Suprapubic skin (tissue), 4 donors: ENCODE measurements at regions not wholly inside any gene's neighbourhood (a gene's known extent, or its start where the extent isn't known, plus 50 kb on each side); places are given as distances from the start of the nearest gene placed in this dataset.

ENCODE experiments used
- DNase-seq, 2 donors: peaks; one replicate each; pipeline ENCODE4 v3.0.0-alpha.2; 2019; ENCODE audit warnings: low spot score in 2 of 2
- H3K27ac ChIP-seq: fragments of 200-600 bp; sonication (generic); one replicate; pipeline ENCODE4 v1.5.1; 2019
- H3K27me3 ChIP-seq: fragments of 200-600 bp; sonication (generic); one replicate; pipeline ENCODE4 v1.5.1; 2019
- H3K36me3 ChIP-seq: fragments of 200-600 bp; sonication (generic); one replicate; pipeline ENCODE4 v1.5.1; 2019
- H3K4me1 ChIP-seq: fragments of 200-600 bp; sonication (generic); one replicate; pipeline ENCODE4 v1.5.1; 2019
- H3K4me3 ChIP-seq: fragments of 200-600 bp; sonication (generic); one replicate; pipeline ENCODE4 v1.5.1; 2019; ENCODE audit warnings: mild to moderate bottlenecking
- H3K9me3 ChIP-seq: fragments of 200-600 bp; sonication (generic); one replicate; pipeline ENCODE4 v1.5.1; 2019
- CTCF ChIP-seq, 2 donors: fragments of 200-600 bp in 1 of 2; fragments of 450-650 bp in 1 of 2; sonication (generic) in 1 of 2; IDR thresholded peaks; one replicate each; pipeline ENCODE4 v1.5.1; 2016 to 2019; ENCODE audit warnings: antibody characterized with exemption in 2 of 2, mild to moderate bottlenecking in 1 of 2, moderate library complexity in 1 of 2
- EP300 ChIP-seq: sonication (generic); formaldehyde crosslinking; IDR thresholded peaks from one replicate; pipeline ENCODE4 v1.6.1; 2017; ENCODE audit warnings: antibody characterized with exemption
- POLR2A ChIP-seq, 2 donors: fragments of 450-650 bp; IDR thresholded peaks; one replicate each; pipeline ENCODE4 v1.6.1; 2017; ENCODE audit warnings: antibody characterized with exemption in 2 of 2, mild to moderate bottlenecking in 2 of 2, moderate library complexity in 2 of 2
- POLR2AphosphoS5 ChIP-seq, 3 donors: sonication (generic); formaldehyde crosslinking; IDR thresholded peaks; one replicate each; pipeline ENCODE4 v1.6.1; 2017; ENCODE audit warnings: antibody characterized with exemption in 3 of 3
- WGBS: methylation state at CpG from one replicate; pipeline ENCODE4 v1.1.5; 2018; 5-methylcytosine and 5-hydroxymethylcytosine counted together

GRCh38 chr11:19578871-19579270 is 133.8 kb upstream of the NAV2 start:
- Histone ChIP-seq H3K36me3 (no peaks in the 10 kb centered on the region), H3K4me1 (peaks cover 22% of the 10 kb centered on the region), H3K9me3 (no peaks in the 10 kb centered on the region), H3K27ac (peak overlapping the region; percentile 69), H3K4me3 (no peak overlapping the region), H3K27me3 (no peaks in the 10 kb centered on the region)
- 85% methylated on average over 2 of the region's 2 CpGs for WGBS
- DNase-seq: no peak
- TF ChIP-seq POLR2AphosphoS5 (IDR thresholded peaks at IDR 0.05) (no peak), EP300 (no peak), CTCF (IDR thresholded peaks at IDR 0.05) (no peak), POLR2A (IDR thresholded peaks at IDR 0.05) (no peak)

- TF ChIP-seq POLR2A (IDR thresholded peaks at IDR 0.05) (no peak), POLR2AphosphoS5 (IDR thresholded peaks at IDR 0.05) (no peak), EP300 (no peak), CTCF (IDR thresholded peaks at IDR 0.05) (no peak)
These were observed 134.5 kb upstream of the NAV2 start for GRCh38 chr11:19577976-19578619.

GRCh38 chr11:19577391-19577975 is 135.2 kb upstream of the NAV2 start:
- H3K27ac ChIP-seq: peak overlapping the region; percentile 69
- H3K9me3 ChIP-seq: no peaks in the 10 kb centered on the region
- no peak for TF ChIP-seq CTCF (IDR thresholded peaks at IDR 0.05)
- no peak for TF ChIP-seq EP300
- no peak for TF ChIP-seq POLR2A (IDR thresholded peaks at IDR 0.05)
- TF ChIP-seq POLR2AphosphoS5 (IDR thresholded peaks at IDR 0.05): no peak
- no peak overlapping the region for H3K4me3 ChIP-seq
- no peak for DNase-seq
- no peaks in the 10 kb centered on the region for H3K27me3 ChIP-seq
- H3K36me3 ChIP-seq: no peaks in the 10 kb centered on the region
- WGBS: 52% methylated on average over 8 of the region's 8 CpGs
- H3K4me1 ChIP-seq: peaks cover 22% of the 10 kb centered on the region

More at GRCh38 chr11:19577976-19578619, 134.5 kb upstream of the NAV2 start:
- Histone ChIP-seq H3K27me3 (no peaks in the 10 kb centered on the region), H3K4me1 (peaks cover 22% of the 10 kb centered on the region), H3K36me3 (no peaks in the 10 kb centered on the region), H3K9me3 (no peaks in the 10 kb centered on the region), H3K27ac (peak overlapping the region; percentile 69), H3K4me3 (no peak overlapping the region)
- 38% methylated on average over 8 of the region's 9 CpGs for WGBS
- no peak for DNase-seq

GRCh38 chr11:19576903-19577302 is 135.7 kb upstream of the NAV2 start:
- no peak for DNase-seq
- Histone ChIP-seq H3K4me3 (no peak overlapping the region), H3K4me1 (peaks cover 22% of the 10 kb centered on the region), H3K36me3 (no peaks in the 10 kb centered on the region), H3K9me3 (no peaks in the 10 kb centered on the region), H3K27ac (peak overlapping the region; percentile 69), H3K27me3 (no peaks in the 10 kb centered on the region)
- 77% methylated on average over 6 of the region's 6 CpGs for WGBS
- TF ChIP-seq CTCF (IDR thresholded peaks at IDR 0.05) (no peak), POLR2A (IDR thresholded peaks at IDR 0.05) (no peak), EP300 (no peak), POLR2AphosphoS5 (IDR thresholded peaks at IDR 0.05) (no peak)

GRCh38 chr11:19576054-19576453 is 136.6 kb upstream of the NAV2 start:
- Histone ChIP-seq H3K4me1 (peaks cover 22% of the 10 kb centered on the region), H3K9me3 (no peaks in the 10 kb centered on the region), H3K27me3 (no peaks in the 10 kb centered on the region), H3K27ac (no peak overlapping the region), H3K4me3 (no peak overlapping the region), H3K36me3 (no peaks in the 10 kb centered on the region)
- DNase-seq: no peak
- TF ChIP-seq EP300 (no peak), CTCF (IDR thresholded peaks at IDR 0.05) (no peak), POLR2AphosphoS5 (IDR thresholded peaks at IDR 0.05) (no peak), POLR2A (IDR thresholded peaks at IDR 0.05) (no peak)
- WGBS: 96% methylated on average over 3 of the region's 3 CpGs
